ENCODE measurements at regions not wholly inside any gene's neighbourhood (a gene's known extent, or its start where the extent isn't known, plus 50 kb on each side); places are given as distances from the start of the nearest gene placed in this dataset.
A peak's percentile ranks its signal among the peaks of the same experiment; 100 is the strongest.

DNA sequence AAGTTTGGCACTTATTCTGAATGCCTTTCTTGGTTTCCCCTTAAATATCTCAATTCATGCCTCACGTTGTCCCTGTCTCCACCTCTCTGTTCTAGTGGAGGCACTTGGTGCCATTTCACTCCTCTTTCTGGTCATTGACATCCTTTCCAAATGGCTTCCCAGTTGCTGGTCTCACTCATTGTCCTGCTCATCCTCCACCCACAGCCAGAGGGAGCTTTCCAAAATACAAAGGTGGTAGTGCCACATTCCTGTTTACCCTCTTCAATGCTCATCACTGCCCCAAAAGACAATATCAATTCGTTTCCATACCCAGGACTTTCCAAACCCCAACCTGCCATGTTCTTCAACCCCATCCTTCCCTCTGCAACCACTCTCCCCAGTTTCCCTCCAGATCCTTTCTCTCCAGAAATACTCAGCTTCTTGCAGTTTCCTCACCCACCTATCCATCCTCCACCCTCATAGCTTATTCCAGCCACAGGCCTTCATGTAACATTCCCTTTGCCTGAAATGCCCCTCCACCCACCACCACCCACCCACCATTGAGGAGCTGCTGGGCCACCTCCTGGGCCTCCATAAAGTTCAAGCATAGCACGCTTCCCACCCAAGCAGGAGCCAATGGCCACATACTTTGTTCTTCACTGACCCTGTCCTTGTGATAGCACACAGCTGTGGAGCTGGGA lies 63.1 kb upstream of the ADRB1 start:
- Histone ChIP-seq H2AFZ (ENCODE audit: low read length) (0 out of 2 replicates have a peak overlapping the region, but pooled peaks have one; percentile 27), H3K27me3 (ENCODE audit: insufficient read depth, low read length, poor library complexity, severe bottlenecking) (no peaks in the 10 kb centered on the region), H3K9me3 (ENCODE audit: insufficient read depth, low read depth, low read length) (no peaks in the 10 kb centered on the region), H3K9me2 (replicated peaks; ENCODE audit: low read depth, low read length) (no peaks in the 10 kb centered on the region), H3K4me2 (ENCODE audit: low read depth, low read length, poor library complexity, severe bottlenecking) (no peak overlapping the region), H3F3A (ENCODE audit: low read depth) (no peaks in the 10 kb centered on the region), H3K79me2 (ENCODE audit: insufficient read depth, low read length) (no peaks in the 10 kb centered on the region), H3K36me3 (ENCODE audit: insufficient read depth, low read length) (no peaks in the 10 kb centered on the region), H3K4me3 (ENCODE audit: low read length, poor library complexity, severe bottlenecking) (no peak overlapping the region), H3K4me1 (ENCODE audit: insufficient read depth, low read length, poor library complexity, severe bottlenecking) (peaks cover 29% of the 10 kb centered on the region), H4K20me1 (ENCODE audit: insufficient read depth, low read length, poor library complexity, severe bottlenecking) (no peaks in the 10 kb centered on the region), H3K9ac (ENCODE audit: low read depth, low read length, poor library complexity, severe bottlenecking) (no peak overlapping the region)
- TF ChIP-seq, protein P1, sequence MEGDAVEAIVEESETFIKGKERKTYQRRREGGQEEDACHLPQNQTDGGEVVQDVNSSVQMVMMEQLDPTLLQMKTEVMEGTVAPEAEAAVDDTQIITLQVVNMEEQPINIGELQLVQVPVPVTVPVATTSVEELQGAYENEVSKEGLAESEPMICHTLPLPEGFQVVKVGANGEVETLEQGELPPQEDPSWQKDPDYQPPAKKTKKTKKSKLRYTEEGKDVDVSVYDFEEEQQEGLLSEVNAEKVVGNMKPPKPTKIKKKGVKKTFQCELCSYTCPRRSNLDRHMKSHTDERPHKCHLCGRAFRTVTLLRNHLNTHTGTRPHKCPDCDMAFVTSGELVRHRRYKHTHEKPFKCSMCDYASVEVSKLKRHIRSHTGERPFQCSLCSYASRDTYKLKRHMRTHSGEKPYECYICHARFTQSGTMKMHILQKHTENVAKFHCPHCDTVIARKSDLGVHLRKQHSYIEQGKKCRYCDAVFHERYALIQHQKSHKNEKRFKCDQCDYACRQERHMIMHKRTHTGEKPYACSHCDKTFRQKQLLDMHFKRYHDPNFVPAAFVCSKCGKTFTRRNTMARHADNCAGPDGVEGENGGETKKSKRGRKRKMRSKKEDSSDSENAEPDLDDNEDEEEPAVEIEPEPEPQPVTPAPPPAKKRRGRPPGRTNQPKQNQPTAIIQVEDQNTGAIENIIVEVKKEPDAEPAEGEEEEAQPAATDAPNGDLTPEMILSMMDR (conservative IDR thresholded peaks at IDR 0.05; ENCODE audit: low read length), result peak; percentile 54
- no peak for TF ChIP-seq EZH2phosphoT487 (IDR thresholded peaks at IDR 0.05; ENCODE audit: borderline replicate concordance)

DNA sequence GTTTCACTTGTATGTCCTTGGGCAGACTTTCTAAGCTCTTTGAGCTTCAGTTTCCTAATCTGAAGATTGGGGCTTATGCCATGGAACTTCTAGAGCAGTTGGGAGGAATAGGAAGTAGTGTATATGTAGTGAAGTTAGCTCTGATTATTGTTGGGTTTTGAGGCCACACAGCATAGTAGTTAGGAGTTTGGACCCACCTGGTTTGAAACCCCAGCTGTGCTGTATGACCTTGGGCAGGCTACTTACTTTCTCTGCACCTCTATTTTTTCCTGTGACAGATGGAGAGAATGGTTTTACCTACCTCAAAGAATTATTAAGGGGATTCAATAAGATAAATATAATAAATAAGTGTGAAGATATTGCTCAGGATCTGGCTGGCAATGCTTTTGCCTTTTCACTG lies 61.4 kb upstream of the ADRB1 start:
- peak overlapping the region; percentile 40 for H3K4me2 ChIP-seq (ENCODE audit: low read depth, low read length, poor library complexity, severe bottlenecking)
- H3K9ac ChIP-seq (ENCODE audit: low read depth, low read length, poor library complexity, severe bottlenecking), result peak overlapping the region; percentile 27

DNA sequence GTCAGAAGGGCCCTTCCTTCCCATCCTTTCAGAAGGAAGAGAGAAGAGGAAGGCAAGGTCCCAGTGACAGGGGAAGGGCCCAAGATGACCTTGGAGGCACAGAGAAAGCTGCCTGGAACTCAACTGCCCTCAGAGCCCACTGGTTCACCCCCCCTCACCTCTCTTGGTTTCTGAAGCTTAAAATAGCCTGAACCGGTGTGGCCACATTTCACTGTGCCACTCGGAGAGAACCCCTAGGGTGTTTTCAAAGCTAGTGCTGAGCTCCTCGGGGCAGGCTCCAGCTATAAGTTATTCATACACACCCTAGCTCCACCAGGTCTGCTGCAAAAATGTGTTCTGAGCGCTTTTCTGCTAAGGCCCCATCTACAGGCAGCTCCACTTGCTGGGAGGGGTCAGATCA lies 60.9 kb upstream of the ADRB1 start:
- Histone ChIP-seq H3K9me2 (replicated peaks; ENCODE audit: low read depth, low read length) (no peaks in the 10 kb centered on the region), H3K27me3 (ENCODE audit: insufficient read depth, low read length, poor library complexity, severe bottlenecking) (no peaks in the 10 kb centered on the region), H4K20me1 (ENCODE audit: insufficient read depth, low read length, poor library complexity, severe bottlenecking) (no peaks in the 10 kb centered on the region), H3K4me2 (ENCODE audit: low read depth, low read length, poor library complexity, severe bottlenecking) (peak overlapping the region; percentile 40), H3F3A (ENCODE audit: low read depth) (no peaks in the 10 kb centered on the region), H3K36me3 (ENCODE audit: insufficient read depth, low read length) (no peaks in the 10 kb centered on the region), H2AFZ (ENCODE audit: low read length) (peak overlapping the region; percentile 69), H3K4me3 (ENCODE audit: low read length, poor library complexity, severe bottlenecking) (peak overlapping the region; percentile 25), H3K79me2 (ENCODE audit: insufficient read depth, low read length) (no peaks in the 10 kb centered on the region), H3K9me3 (ENCODE audit: insufficient read depth, low read depth, low read length) (no peaks in the 10 kb centered on the region; the same call in 1 of the 2 replicates), H3K4me1 (ENCODE audit: insufficient read depth, low read length, poor library complexity, severe bottlenecking) (peaks cover 23% of the 10 kb centered on the region), H3K9ac (ENCODE audit: low read depth, low read length, poor library complexity, severe bottlenecking) (peak overlapping the region; percentile 27)
- TF ChIP-seq, protein P1 (conservative IDR thresholded peaks at IDR 0.05; ENCODE audit: low read length), result no peak

More for the DNA sequence above, 61.4 kb upstream of the ADRB1 start:
- no peaks in the 10 kb centered on the region for H3K79me2 ChIP-seq (ENCODE audit: insufficient read depth, low read length)
- H3K27me3 ChIP-seq (ENCODE audit: insufficient read depth, low read length, poor library complexity, severe bottlenecking), result no peaks in the 10 kb centered on the region
- H3K9me3 ChIP-seq (ENCODE audit: insufficient read depth, low read depth, low read length), result no peaks in the 10 kb centered on the region; the same call in 1 of the 2 replicates
- H4K20me1 ChIP-seq (ENCODE audit: insufficient read depth, low read length, poor library complexity, severe bottlenecking), result no peaks in the 10 kb centered on the region
- H3F3A ChIP-seq (ENCODE audit: low read depth), result no peaks in the 10 kb centered on the region
- no peaks in the 10 kb centered on the region for H3K36me3 ChIP-seq (ENCODE audit: insufficient read depth, low read length)
- H2AFZ ChIP-seq (ENCODE audit: low read length), result peak overlapping the region; percentile 69; the same call in 1 of the 2 replicates
- TF ChIP-seq EZH2phosphoT487 (IDR thresholded peaks at IDR 0.05; ENCODE audit: borderline replicate concordance), result no peak
- TF ChIP-seq, protein P1 (conservative IDR thresholded peaks at IDR 0.05; ENCODE audit: low read length), result no peak
- no peaks in the 10 kb centered on the region for H3K9me2 ChIP-seq (replicated peaks; ENCODE audit: low read depth, low read length)
- no peak overlapping the region for H3K4me3 ChIP-seq (ENCODE audit: low read length, poor library complexity, severe bottlenecking)
- peaks cover 23% of the 10 kb centered on the region for H3K4me1 ChIP-seq (ENCODE audit: insufficient read depth, low read length, poor library complexity, severe bottlenecking)
